ENCODE measurements at regions not wholly inside any gene's neighbourhood (a gene's known extent, or its start where the extent isn't known, plus 50 kb on each side); places are given as distances from the start of the nearest gene placed in this dataset.
"Not testable (repeated sequence)": the region's sequence is repeated elsewhere in the genome, so short reads cannot be mapped to it uniquely, and the experiment has no call there.

DNA sequence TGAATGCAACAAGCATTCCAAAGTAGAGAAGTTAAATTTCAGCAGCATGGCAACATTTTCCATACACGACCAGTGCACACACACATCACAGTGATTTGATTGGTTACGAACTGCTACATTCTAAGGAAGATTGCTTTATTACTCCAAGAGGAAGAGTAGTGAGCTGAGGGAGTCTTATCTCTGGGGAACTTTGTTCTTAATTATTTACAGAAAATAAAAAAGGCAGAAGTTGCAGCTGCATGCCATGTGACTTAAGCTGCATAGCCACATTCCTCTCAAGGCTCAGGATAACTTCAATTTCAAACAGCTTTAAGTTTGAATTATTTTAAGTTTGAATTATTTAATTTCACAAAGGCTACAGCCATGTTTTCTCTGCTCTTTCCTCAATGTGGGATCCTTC lies 71.6 kb upstream of the HSPB3 start:
- DNase-seq (ENCODE audit: low read depth in 2 of 2) = no peak
- no peaks in the 10 kb centered on the region for H3K79me2 ChIP-seq (ENCODE audit: control insufficient read depth, insufficient read depth, low read length)
- H2AFZ ChIP-seq (ENCODE audit: low read length) = no peak overlapping the region
- no peak overlapping the region for H3K9ac ChIP-seq (ENCODE audit: insufficient read depth, low read length)
- H3K4me1 ChIP-seq (ENCODE audit: control insufficient read depth, extremely low read depth, insufficient read depth, low read length) = no peaks in the 10 kb centered on the region
- no peak overlapping the region for H3K4me2 ChIP-seq (ENCODE audit: extremely low read depth, insufficient read depth, low read length)
- no peaks in the 10 kb centered on the region for H3K27me3 ChIP-seq (ENCODE audit: control insufficient read depth, insufficient read depth, low read length)
- TF ChIP-seq, protein P1, sequence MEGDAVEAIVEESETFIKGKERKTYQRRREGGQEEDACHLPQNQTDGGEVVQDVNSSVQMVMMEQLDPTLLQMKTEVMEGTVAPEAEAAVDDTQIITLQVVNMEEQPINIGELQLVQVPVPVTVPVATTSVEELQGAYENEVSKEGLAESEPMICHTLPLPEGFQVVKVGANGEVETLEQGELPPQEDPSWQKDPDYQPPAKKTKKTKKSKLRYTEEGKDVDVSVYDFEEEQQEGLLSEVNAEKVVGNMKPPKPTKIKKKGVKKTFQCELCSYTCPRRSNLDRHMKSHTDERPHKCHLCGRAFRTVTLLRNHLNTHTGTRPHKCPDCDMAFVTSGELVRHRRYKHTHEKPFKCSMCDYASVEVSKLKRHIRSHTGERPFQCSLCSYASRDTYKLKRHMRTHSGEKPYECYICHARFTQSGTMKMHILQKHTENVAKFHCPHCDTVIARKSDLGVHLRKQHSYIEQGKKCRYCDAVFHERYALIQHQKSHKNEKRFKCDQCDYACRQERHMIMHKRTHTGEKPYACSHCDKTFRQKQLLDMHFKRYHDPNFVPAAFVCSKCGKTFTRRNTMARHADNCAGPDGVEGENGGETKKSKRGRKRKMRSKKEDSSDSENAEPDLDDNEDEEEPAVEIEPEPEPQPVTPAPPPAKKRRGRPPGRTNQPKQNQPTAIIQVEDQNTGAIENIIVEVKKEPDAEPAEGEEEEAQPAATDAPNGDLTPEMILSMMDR (conservative IDR thresholded peaks at IDR 0.05 in 1 of 2, IDR thresholded peaks at IDR 0.05 in 1 of 2; ENCODE audit: low read depth in 1 of 2, low read length in 2 of 2) = no peak
- TF ChIP-seq EZH2 (IDR thresholded peaks at IDR 0.05; ENCODE audit: low read length, missing control alignments) = no peak
- H4K20me1 ChIP-seq (ENCODE audit: control insufficient read depth, extremely low read depth, insufficient read depth, low read length) = no peaks in the 10 kb centered on the region
- H3K27ac ChIP-seq (ENCODE audit: insufficient read depth, low read length) = no peak overlapping the region
- no peaks in the 10 kb centered on the region for H3K36me3 ChIP-seq (ENCODE audit: control insufficient read depth, insufficient read depth, low read length)
- H3K4me3 ChIP-seq (replicated peaks in 1 of 4; ENCODE audit: control extremely low read depth in 1 of 4, insufficient read depth in 1 of 4, low read depth in 3 of 4, low read length in 4 of 4) = no peak overlapping the region
- H3K9me3 ChIP-seq (ENCODE audit: control insufficient read depth, insufficient read depth, low read depth, low read length) = no peaks in the 10 kb centered on the region

DNA sequence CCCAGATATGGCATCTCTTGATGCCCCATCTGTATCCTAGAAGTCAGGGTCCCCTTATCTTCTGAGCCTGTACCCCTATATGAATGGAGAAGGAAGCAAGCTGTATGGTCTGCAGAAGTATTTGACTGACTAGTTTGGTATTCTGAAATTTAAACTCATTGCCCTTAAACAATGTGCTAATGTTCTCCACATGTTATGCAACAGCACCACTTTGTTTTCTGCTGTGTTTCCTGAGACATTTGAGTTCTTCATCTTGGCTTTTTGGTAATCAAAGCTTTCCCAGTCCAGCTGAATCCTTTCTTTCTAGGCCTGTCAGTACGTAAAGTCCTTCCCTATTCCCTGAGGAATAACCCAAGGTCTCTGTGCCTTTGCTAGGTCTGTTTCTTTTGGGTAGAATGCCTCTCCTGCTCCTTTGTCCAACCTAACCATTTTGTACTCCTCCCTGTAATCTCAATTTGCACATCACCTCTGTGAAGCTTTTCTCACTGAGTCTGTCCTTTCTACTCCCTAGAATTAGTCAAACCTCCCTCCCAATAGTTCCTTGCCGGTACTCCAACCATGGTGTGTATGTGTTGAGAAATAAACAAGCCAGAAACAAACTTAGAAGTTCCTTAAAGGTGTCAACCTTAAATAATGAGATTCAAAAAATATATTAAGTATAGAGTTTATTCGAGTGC lies 72.1 kb upstream of the HSPB3 start:
- TF ChIP-seq, protein P1 (conservative IDR thresholded peaks at IDR 0.05 in 1 of 2, IDR thresholded peaks at IDR 0.05 in 1 of 2; ENCODE audit: low read depth in 1 of 2, low read length in 2 of 2) = no peak
- no peak for TF ChIP-seq EZH2 (IDR thresholded peaks at IDR 0.05; ENCODE audit: low read length, missing control alignments)
- no peaks in the 10 kb centered on the region for H4K20me1 ChIP-seq (ENCODE audit: control insufficient read depth, extremely low read depth, insufficient read depth, low read length)
- no peaks in the 10 kb centered on the region for H3K79me2 ChIP-seq (ENCODE audit: control insufficient read depth, insufficient read depth, low read length)
- H2AFZ ChIP-seq (ENCODE audit: low read length) = no peak overlapping the region
- H3K4me3 ChIP-seq (replicated peaks in 1 of 4; ENCODE audit: control extremely low read depth in 1 of 4, insufficient read depth in 1 of 4, low read depth in 3 of 4, low read length in 4 of 4) = no peak overlapping the region
- H3K27me3 ChIP-seq (ENCODE audit: control insufficient read depth, insufficient read depth, low read length) = no peaks in the 10 kb centered on the region
- no peak overlapping the region for H3K27ac ChIP-seq (ENCODE audit: insufficient read depth, low read length)
- H3K4me2 ChIP-seq (ENCODE audit: extremely low read depth, insufficient read depth, low read length) = no peak overlapping the region
- no peaks in the 10 kb centered on the region for H3K4me1 ChIP-seq (ENCODE audit: control insufficient read depth, extremely low read depth, insufficient read depth, low read length)
- no peaks in the 10 kb centered on the region for H3K9me3 ChIP-seq (ENCODE audit: control insufficient read depth, insufficient read depth, low read depth, low read length)
- peak in 1 of 2 donors; percentile 52 for DNase-seq (ENCODE audit: low read depth in 2 of 2)
- H3K36me3 ChIP-seq (ENCODE audit: control insufficient read depth, insufficient read depth, low read length) = no peaks in the 10 kb centered on the region
- no peak overlapping the region for H3K9ac ChIP-seq (ENCODE audit: insufficient read depth, low read length)

DNA sequence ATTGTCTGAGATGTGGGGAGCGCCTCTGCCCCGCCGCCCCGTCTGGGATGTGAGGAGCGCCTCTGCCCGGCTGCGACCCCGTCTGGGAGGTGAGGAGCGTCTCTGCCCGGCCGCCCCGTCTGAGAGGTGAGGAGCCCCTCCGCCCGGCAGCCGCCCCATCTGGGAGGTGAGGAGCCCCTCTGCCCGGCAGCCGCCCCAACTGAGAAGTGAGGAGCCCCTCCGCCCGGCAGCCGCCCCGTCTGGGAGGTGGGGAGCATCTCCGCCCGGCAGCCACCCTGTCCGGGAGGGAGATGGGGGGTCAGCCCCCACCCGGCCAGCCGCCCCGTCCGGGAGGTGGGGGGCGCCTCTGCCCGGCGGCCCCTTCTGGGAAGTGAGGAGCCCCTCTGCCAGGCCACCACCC lies 70.9 kb upstream of the ARL15 start:
- not testable (repeated sequence) for H3K4me1 ChIP-seq (ENCODE audit: control insufficient read depth, extremely low read depth, insufficient read depth, low read length); H3K9ac ChIP-seq (ENCODE audit: insufficient read depth, low read length); H2AFZ ChIP-seq (ENCODE audit: low read length); H3K4me2 ChIP-seq (ENCODE audit: extremely low read depth, insufficient read depth, low read length); H3K36me3 ChIP-seq (ENCODE audit: control insufficient read depth, insufficient read depth, low read length); H3K79me2 ChIP-seq (ENCODE audit: control insufficient read depth, insufficient read depth, low read length); H3K27me3 ChIP-seq (ENCODE audit: control insufficient read depth, insufficient read depth, low read length); H3K9me3 ChIP-seq (ENCODE audit: control insufficient read depth, insufficient read depth, low read depth, low read length); H4K20me1 ChIP-seq (ENCODE audit: control insufficient read depth, extremely low read depth, insufficient read depth, low read length); H3K27ac ChIP-seq (ENCODE audit: insufficient read depth, low read length); DNase-seq (ENCODE audit: low read depth in 2 of 2); H3K4me3 ChIP-seq (replicated peaks in 1 of 4; ENCODE audit: control extremely low read depth in 1 of 4, insufficient read depth in 1 of 4, low read depth in 3 of 4, low read length in 4 of 4)
